IMR-90 (cell line): ENCODE measurements at regions not wholly inside any gene's neighbourhood (a gene's known extent, or its start where the extent isn't known, plus 50 kb on each side); places are given as distances from the start of the nearest gene placed in this dataset.

Experiments
- ATAC-seq: fragments of 200-7000 bp; cut with Tn5 transposase; 2 replicates; pipeline ENCODE4 v1.9.1; 2020; ENCODE audit warnings: low read depth, mild to moderate bottlenecking, moderate library complexity
- BruUV-seq: library from RNA; stranded (reverse); fragments of 400-500 nt; replicated peaks from 2 replicates; lab custom pipeline; 2021; lab: Mats Ljungman, UMichigan
- CTCF ChIA-PET: fragments of 300-600 bp; formaldehyde crosslinking; extraction: SDS; loops from one replicate; lab custom pipeline; 2021; ENCODE audit warnings: antibody characterized with exemption; lab: Yijun Ruan, JAX
- POLR2A ChIA-PET: fragments of 300-600 bp; sonication (Branson Sonifier 250); formaldehyde crosslinking; loops from one replicate; lab custom pipeline; 2022; ENCODE audit warnings: antibody characterized with exemption; ENCODE audit not compliant: unreplicated experiment; lab: Charles Lee
- DNase-seq: peaks from one replicate; pipeline ENCODE4 v3.0.0; 2013
- H2AFZ ChIP-seq: replicated peaks from 2 replicates; pipeline ENCODE3; 2013; ENCODE audit warnings: low read length, mild to moderate bottlenecking; ENCODE audit not compliant: poor library complexity
- H2AK5ac ChIP-seq: 2 replicates; pipeline ENCODE4 v1.6.1; 2013; ENCODE audit warnings: low read depth, low read length, inconsistent platforms
- H2AK9ac ChIP-seq: replicated peaks from 2 replicates; pipeline ENCODE3; 2013; ENCODE audit warnings: mild to moderate bottlenecking, low read depth, low read length, moderate library complexity; ENCODE audit not compliant: poor library complexity
- H2BK120ac ChIP-seq: 2 replicates; pipeline ENCODE4 v1.6.1; 2013; ENCODE audit warnings: low read depth, low read length, inconsistent platforms
- H2BK15ac ChIP-seq: 3 replicates; pipeline ENCODE4 v1.6.1; 2013; ENCODE audit warnings: low read depth, low read length, inconsistent platforms
- H2BK20ac ChIP-seq: 2 replicates; pipeline ENCODE4 v1.6.1; 2013; ENCODE audit warnings: low read depth, mild to moderate bottlenecking, inconsistent platforms, low read length, moderate library complexity
- H2BK5ac ChIP-seq: 2 replicates; pipeline ENCODE4 v1.6.1; 2013; ENCODE audit warnings: mild to moderate bottlenecking, low read depth, low read length, inconsistent platforms; ENCODE audit not compliant: poor library complexity, severe bottlenecking
- H3K14ac ChIP-seq: replicated peaks from 2 replicates; pipeline ENCODE4 v1.6.1; 2013; ENCODE audit warnings: low read depth, low read length, inconsistent platforms
- H3K18ac ChIP-seq: 2 replicates; pipeline ENCODE4 v1.6.1; 2013; ENCODE audit warnings: low read depth, low read length, control low read depth
- H3K23ac ChIP-seq: 2 replicates; pipeline ENCODE4 v1.6.1; 2013; ENCODE audit warnings: low read depth, low read length, inconsistent platforms
- H3K27ac ChIP-seq: 2 replicates; pipeline ENCODE4 v1.5.1; 2013; ENCODE audit warnings: mild to moderate bottlenecking, control low read depth, low read length; ENCODE audit not compliant: insufficient read depth
- H3K27me3 ChIP-seq: 2 replicates; pipeline ENCODE4 v1.6.1; 2013; ENCODE audit warnings: low read length; ENCODE audit not compliant: control insufficient read depth, insufficient read depth
- H3K36me3 ChIP-seq: 2 replicates; pipeline ENCODE4 v1.6.1; 2013; ENCODE audit warnings: low read length, mixed read lengths; ENCODE audit not compliant: control insufficient read depth, insufficient read depth
- H3K4ac ChIP-seq: 2 replicates; pipeline ENCODE4 v1.6.1; 2013; ENCODE audit warnings: low read depth, low read length, inconsistent platforms
- H3K4me1 ChIP-seq: 2 replicates; pipeline ENCODE4 v1.6.1; 2013; ENCODE audit warnings: low read length, mixed read lengths; ENCODE audit not compliant: control insufficient read depth, insufficient read depth
- H3K4me2 ChIP-seq: 2 replicates; pipeline ENCODE4 v1.6.1; 2013; ENCODE audit warnings: low read depth, mild to moderate bottlenecking, control low read depth, low read length, moderate library complexity
- H3K4me3 ChIP-seq: 2 replicates; pipeline ENCODE4 v1.5.1; 2013; ENCODE audit warnings: low read depth, mild to moderate bottlenecking, control low read depth, low read length, moderate library complexity; ENCODE audit not compliant: insufficient read depth
- H3K56ac ChIP-seq: 2 replicates; pipeline ENCODE4 v1.6.1; 2013; ENCODE audit warnings: low read length, inconsistent platforms; ENCODE audit not compliant: insufficient read depth; ENCODE audit errors: extremely low read depth
- H3K79me1 ChIP-seq, 2 experiments: 2 replicates each; pipeline ENCODE4 v1.6.1; 2013; ENCODE audit warnings: low read length in 2 of 2, inconsistent platforms in 1 of 2, low read depth in 1 of 2
- H3K9ac ChIP-seq: 2 replicates; pipeline ENCODE4 v1.6.1; 2013; ENCODE audit warnings: low read depth, low read length, control low read depth
- H3K9me1 ChIP-seq: 2 replicates; pipeline ENCODE4 v1.6.1; 2013; ENCODE audit warnings: low read length, inconsistent platforms; ENCODE audit not compliant: insufficient read depth
- H3K9me3 ChIP-seq: 2 replicates; pipeline ENCODE4 v1.6.1; 2013; ENCODE audit warnings: low read length; ENCODE audit not compliant: control insufficient read depth, insufficient read depth
- H4K20me1 ChIP-seq: 2 replicates; pipeline ENCODE4 v1.6.1; 2013; ENCODE audit warnings: low read length, inconsistent platforms; ENCODE audit not compliant: insufficient read depth
- H4K5ac ChIP-seq: 2 replicates; pipeline ENCODE4 v1.6.1; 2013; ENCODE audit warnings: mild to moderate bottlenecking, low read depth, low read length, control low read depth
- H4K8ac ChIP-seq, 2 experiments: 2 replicates each; pipeline ENCODE4 v1.6.1; 2013; ENCODE audit warnings: low read depth in 2 of 2, low read length in 2 of 2, control low read depth in 1 of 2, inconsistent platforms in 1 of 2
- H4K91ac ChIP-seq: 2 replicates; pipeline ENCODE4 v1.6.1; 2013; ENCODE audit warnings: low read depth, low read length, inconsistent platforms; ENCODE audit not compliant: insufficient read depth
- BHLHE40 ChIP-seq: fragments of 150-350 bp; IDR thresholded peaks from 2 replicates; pipeline ENCODE4 v1.6.1; 2016; ENCODE audit warnings: mild to moderate bottlenecking, low read depth, low read length
- CEBPB ChIP-seq: IDR thresholded peaks from 2 replicates; pipeline ENCODE4 v1.6.1; 2012; ENCODE audit warnings: low read depth, low read length, improper control_type of control experiment
- FOS ChIP-seq: fragments of 150-350 bp; IDR thresholded peaks from 2 replicates; pipeline ENCODE4 v1.6.1; 2016; ENCODE audit warnings: low read depth, low read length
- MAFK ChIP-seq: IDR thresholded peaks from 2 replicates; pipeline ENCODE4 v1.6.1; 2012; ENCODE audit warnings: low read depth, low read length, improper control_type of control experiment
- MAZ ChIP-seq: IDR thresholded peaks from 2 replicates; pipeline ENCODE4 v1.6.1; 2012; ENCODE audit warnings: low read depth, mild to moderate bottlenecking, low read length, improper control_type of control experiment, moderate library complexity, borderline replicate concordance
- NFE2L2 ChIP-seq: fragments of 150-350 bp; IDR thresholded peaks from 2 replicates; pipeline ENCODE4 v1.6.1; 2016; ENCODE audit warnings: low read depth, mild to moderate bottlenecking, low read length
- POLR2A ChIP-seq: IDR thresholded peaks from 2 replicates; pipeline ENCODE4 v1.6.1; 2012; ENCODE audit warnings: mild to moderate bottlenecking, low read depth, low read length
- RAD21 ChIP-seq: IDR thresholded peaks from 2 replicates; pipeline ENCODE4 v1.6.1; 2012; ENCODE audit warnings: low read length, improper control_type of control experiment
- RCOR1 ChIP-seq: IDR thresholded peaks from 2 replicates; pipeline ENCODE4 v1.6.1; 2012; ENCODE audit warnings: mild to moderate bottlenecking, low read length, improper control_type of control experiment; ENCODE audit not compliant: insufficient replicate concordance
- RFX5 ChIP-seq: IDR thresholded peaks from 2 replicates; pipeline ENCODE4 v1.8.0; 2012; ENCODE audit warnings: low read depth, mild to moderate bottlenecking, low read length, moderate library complexity
- SMC3 ChIP-seq: fragments of 150-350 bp; IDR thresholded peaks from 2 replicates; pipeline ENCODE4 v1.6.1; 2016; ENCODE audit warnings: low read depth, mild to moderate bottlenecking, antibody characterized with exemption, low read length, moderate library complexity
- USF2 ChIP-seq: fragments of 150-350 bp; IDR thresholded peaks from 2 replicates; pipeline ENCODE4 v1.6.1; 2017; ENCODE audit warnings: mild to moderate bottlenecking, antibody characterized with exemption, low read length, low read depth
- WGBS, 2 experiments: methylation state at CpG; one replicate each; pipeline versions ENCODE4 v1.1.5 to v1.1.7; 2013; ENCODE audit warnings: missing lambda C conversion rate in 2 of 2; ENCODE audit not compliant: insufficient read length in 1 of 2; ENCODE audit errors: extremely low coverage in 2 of 2; 5-methylcytosine and 5-hydroxymethylcytosine counted together
- dilution Hi-C: fragments of 300-500 bp; cut with HindIII; formaldehyde crosslinking; loops from one replicate; pipeline ENCODE4 v1.14.3; 2018; ENCODE audit warnings: low sequenced_read_pairs; ENCODE audit not compliant: unreplicated experiment
- in situ Hi-C: fragments of 300-500 bp; cut with MboI; formaldehyde crosslinking; loops from 3 replicates; pipeline ENCODE4 v1.14.3; 2019; ENCODE audit warnings: low sequenced_read_pairs, inconsistent platforms, mixed read lengths
- intact Hi-C: fragments of 100-400 bp; cut with micrococcal nuclease; formaldehyde crosslinking; loops from 2 replicates; pipeline ENCODE4 v1.10.0; 2022
- TF ChIP-seq, protein P1 (sequence below): conservative IDR thresholded peaks from 2 replicates; pipeline ENCODE4 v1.5.1; 2012; ENCODE audit warnings: mild to moderate bottlenecking, low read depth, low read length, improper control_type of control experiment

DNA sequence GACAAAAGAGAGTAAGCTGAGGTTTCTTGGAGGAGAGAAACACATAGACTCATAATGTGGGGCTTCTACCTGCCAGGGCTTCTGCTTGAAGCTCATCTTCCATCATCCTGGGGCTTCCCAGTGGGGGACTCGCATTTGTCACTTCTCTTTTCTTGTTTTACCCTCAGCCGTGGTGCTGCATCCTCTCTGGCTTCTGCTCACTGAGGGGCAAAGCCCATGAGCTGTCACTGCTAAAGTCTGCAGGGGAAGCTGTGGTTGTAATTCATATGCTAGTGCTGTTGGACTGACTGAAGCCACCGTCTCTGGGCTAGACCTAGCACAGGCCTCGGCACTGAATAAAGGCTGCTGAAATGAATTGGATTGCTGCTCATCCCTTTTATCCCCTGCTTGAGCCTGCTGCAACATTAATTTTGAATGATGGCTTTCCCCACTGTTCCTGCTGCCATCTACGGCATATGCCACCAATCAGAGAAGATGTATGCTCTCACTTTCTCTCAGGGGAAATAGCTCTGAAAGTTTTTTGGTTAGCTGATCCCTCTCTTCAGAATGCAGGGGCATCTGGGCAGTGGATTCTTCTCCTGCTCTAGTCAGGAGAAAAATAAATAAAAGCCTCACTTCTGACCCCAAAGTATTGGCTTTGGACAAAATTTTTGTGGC, 568.4 kb upstream of the MAP3K7 start:
- ChIA-PET CTCF (no interaction called here), POLR2A (no interaction called here)
- Histone ChIP-seq H3K36me3 (no peaks in the 10 kb centered on the region), H2BK120ac (no peak overlapping the region), H3K79me1 (no peaks in the 10 kb centered on the region), H4K20me1 (no peaks in the 10 kb centered on the region), H3K27ac (no peak overlapping the region), H3K9ac (no peak overlapping the region), H3K14ac (no peak overlapping the region), H2BK5ac (no peak overlapping the region), H2BK15ac (no peak overlapping the region), H3K9me3 (no peaks in the 10 kb centered on the region), H3K4me2 (no peak overlapping the region), H4K8ac (no peak overlapping the region), H3K4me3 (no peak overlapping the region), H3K56ac (no peak overlapping the region), H4K5ac (no peak overlapping the region), H3K4ac (no peak overlapping the region), H3K9me1 (no peaks in the 10 kb centered on the region), H3K4me1 (no peaks in the 10 kb centered on the region), H2BK20ac (no peak overlapping the region), H3K23ac (no peak overlapping the region), H4K91ac (no peak overlapping the region), H2AK5ac (no peak overlapping the region), H3K18ac (no peak overlapping the region), H2AFZ (no peak overlapping the region), H3K27me3 (no peaks in the 10 kb centered on the region), H2AK9ac (no peak overlapping the region)
- DNase-seq: no peak
- no CpG with 5 or more reads among the region's 5 CpGs for WGBS, 2 experiments
- ATAC-seq: no peak
- no TSS peak for BruUV-seq
- TF ChIP-seq USF2 (no peak), RAD21 (no peak), MAFK (no peak), MAZ (no peak), BHLHE40 (no peak), RFX5 (no peak), CEBPB (no peak), NFE2L2 (no peak), POLR2A (no peak), RCOR1 (no peak), FOS (no peak), SMC3 (no peak)
- TF ChIP-seq, protein P1, sequence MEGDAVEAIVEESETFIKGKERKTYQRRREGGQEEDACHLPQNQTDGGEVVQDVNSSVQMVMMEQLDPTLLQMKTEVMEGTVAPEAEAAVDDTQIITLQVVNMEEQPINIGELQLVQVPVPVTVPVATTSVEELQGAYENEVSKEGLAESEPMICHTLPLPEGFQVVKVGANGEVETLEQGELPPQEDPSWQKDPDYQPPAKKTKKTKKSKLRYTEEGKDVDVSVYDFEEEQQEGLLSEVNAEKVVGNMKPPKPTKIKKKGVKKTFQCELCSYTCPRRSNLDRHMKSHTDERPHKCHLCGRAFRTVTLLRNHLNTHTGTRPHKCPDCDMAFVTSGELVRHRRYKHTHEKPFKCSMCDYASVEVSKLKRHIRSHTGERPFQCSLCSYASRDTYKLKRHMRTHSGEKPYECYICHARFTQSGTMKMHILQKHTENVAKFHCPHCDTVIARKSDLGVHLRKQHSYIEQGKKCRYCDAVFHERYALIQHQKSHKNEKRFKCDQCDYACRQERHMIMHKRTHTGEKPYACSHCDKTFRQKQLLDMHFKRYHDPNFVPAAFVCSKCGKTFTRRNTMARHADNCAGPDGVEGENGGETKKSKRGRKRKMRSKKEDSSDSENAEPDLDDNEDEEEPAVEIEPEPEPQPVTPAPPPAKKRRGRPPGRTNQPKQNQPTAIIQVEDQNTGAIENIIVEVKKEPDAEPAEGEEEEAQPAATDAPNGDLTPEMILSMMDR: no peak
- dilution Hi-C loops: no loop called here
- intact Hi-C loops: no loop called here
- in situ Hi-C loops: no loop called here
